ENCODE measurements at regions not wholly inside any gene's neighbourhood (a gene's known extent, or its start where the extent isn't known, plus 50 kb on each side); places are given as distances from the start of the nearest gene placed in this dataset.
A peak's percentile ranks its signal among the peaks of the same experiment; 100 is the strongest.
"Not testable (repeated sequence)": the region's sequence is repeated elsewhere in the genome, so short reads cannot be mapped to it uniquely, and the experiment has no call there.

GRCh38 chr1:103469801-103470200 lies 55.7 kb upstream of the RNPC3 start:
- DNase-seq: no peak

- no peak for DNase-seq
Observed at GRCh38 chr1:103467100-103467499, 58.4 kb upstream of the RNPC3 start.

- DNase-seq: peak; percentile 17
Observed at GRCh38 chr1:103461161-103462105, 64.1 kb upstream of the RNPC3 start.

DNA sequence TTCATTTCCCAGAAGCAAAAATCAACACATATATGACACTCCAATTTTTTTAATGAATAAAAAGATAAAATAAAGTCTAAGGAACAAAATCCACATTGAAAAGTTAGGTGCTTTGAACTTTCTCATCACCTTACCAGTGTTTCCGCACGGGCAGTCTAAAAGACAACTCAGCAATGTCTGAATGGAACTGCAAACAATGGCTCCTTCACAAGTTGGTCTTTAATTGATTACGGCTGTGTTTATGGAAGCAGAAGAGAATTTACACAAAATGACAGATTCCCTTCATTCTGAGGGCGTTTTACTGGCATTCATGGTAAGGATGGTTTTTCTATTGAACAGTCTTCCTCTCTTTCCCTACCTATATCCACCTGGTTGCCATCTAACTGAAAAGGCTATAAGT lies 65.0 kb upstream of the RNPC3 start:
- DNase-seq: no peak

- DNase-seq: no peak
Observed at GRCh38 chr1:103459346-103459745, 66.2 kb upstream of the RNPC3 start.

DNA sequence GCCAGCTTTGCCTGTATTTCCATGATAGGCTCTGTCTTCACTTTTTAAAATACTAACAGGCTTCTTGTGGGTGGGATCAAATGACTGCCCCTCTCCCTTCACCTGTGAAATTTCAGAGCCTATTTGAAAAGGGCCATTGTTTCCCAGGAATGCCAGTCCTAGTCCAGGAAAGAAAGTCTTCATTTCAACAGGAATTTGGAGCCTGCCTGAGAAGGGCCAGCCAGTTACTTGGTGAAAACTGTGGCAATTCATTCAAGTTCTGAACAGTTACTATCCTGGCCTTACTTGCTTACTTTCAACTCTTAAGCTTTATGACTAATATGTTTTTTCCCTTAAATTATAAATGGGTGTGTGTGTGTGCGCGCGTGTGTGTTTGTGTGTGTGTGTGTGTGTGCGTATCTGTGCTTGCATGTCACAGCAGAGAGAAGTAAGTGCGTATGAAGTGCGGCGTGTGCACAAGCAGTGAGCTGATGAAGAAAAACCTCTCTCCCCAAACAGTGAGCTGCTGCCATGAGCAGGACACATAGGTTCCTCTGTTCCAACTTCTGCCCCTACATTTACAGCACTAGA lies 67.5 kb upstream of the RNPC3 start:
- no peak for DNase-seq

- DNase-seq: no peak
Observed at GRCh38 chr1:103448560-103448959, 76.9 kb upstream of the RNPC3 start.

DNA sequence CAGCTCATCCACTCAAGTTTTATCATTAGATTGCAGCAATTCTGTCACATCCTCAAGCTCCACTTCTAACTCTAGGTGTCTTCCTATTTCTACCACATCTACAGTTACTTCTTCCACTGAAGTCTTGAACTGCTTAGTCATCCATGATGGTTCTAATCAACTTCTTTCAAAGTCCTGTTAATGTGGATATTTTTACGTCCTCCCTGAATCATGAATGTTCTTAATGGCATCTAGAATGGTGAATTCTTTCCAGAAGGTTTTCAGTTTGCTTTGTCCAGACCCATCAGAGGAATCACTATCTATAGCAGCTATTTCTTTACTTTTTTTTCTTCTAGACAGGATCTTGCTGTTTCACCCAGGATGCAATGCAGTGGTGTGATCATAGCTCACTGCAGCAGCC lies 78.0 kb upstream of the RNPC3 start:
- DNase-seq: no peak

DNA sequence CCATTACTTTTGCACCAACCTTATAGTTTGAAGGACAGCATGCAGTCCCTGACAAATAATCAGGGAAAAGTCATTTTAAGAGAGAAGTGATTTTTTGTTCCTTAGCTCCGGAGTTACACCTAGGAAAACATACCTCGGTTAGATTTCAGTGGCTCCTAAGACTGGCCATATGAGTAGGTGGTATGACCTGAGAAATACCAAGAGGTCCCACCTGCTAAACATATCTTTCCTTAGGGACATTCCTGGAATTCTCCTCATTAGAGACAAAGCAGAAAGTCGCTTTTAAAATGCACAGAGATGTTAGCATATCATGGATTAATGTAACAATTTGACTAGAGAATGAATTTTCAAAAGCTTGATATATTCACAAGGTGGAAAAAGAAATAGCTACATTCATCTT lies 84.2 kb upstream of the RNPC3 start:
- no peak for DNase-seq

- not testable (repeated sequence) for DNase-seq
Observed at GRCh38 chr1:103436568-103437100, 88.9 kb upstream of the RNPC3 start.

GRCh38 chr1:103435443-103435842 lies 90.1 kb upstream of the RNPC3 start:
- no peak for DNase-seq

GRCh38 chr1:103424650-103425049 lies 100.8 kb upstream of the RNPC3 start:
- DNase-seq: no peak

GRCh38 chr1:103416681-103417286 lies 108.7 kb upstream of the RNPC3 start:
- no peak for DNase-seq

DNA sequence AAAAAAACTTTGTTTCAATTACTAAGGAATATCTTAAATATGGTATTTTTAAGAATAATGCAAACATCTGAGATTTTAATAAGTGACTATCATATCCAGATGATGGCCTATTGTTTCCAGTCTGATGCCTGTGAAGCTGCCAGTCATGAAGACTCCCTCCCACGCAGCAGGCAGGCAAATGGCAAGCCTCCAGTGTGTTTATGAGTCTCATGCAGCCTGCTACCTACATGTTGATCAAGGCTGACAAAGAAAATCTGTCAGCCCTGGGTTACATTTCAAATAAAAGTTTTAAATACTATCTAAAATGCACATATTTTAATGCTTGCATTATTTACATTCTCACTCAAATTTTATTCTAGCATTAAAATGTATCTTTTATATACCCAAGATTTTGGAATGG lies 137.6 kb upstream of the RNPC3 start:
- no peak for DNase-seq

DNA sequence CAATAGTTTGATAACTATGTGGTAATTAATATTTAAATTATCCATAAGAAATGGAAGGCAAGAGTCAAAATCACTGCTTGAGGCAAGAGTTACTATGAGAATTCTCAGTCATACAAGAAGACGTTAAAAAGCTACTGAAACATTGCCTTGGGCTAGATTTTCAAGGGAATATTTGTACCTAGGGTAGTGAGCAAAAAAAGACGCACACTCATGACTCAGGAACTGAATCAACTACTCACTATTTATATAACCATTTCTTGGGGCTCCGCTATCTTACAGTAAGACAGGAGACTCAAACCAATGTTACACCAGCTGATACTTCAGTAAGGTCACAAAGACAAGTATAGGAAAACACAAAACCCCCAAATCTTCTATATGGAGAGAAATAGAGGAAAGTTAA lies 151.5 kb upstream of the RNPC3 start:
- no peak for DNase-seq

DNA sequence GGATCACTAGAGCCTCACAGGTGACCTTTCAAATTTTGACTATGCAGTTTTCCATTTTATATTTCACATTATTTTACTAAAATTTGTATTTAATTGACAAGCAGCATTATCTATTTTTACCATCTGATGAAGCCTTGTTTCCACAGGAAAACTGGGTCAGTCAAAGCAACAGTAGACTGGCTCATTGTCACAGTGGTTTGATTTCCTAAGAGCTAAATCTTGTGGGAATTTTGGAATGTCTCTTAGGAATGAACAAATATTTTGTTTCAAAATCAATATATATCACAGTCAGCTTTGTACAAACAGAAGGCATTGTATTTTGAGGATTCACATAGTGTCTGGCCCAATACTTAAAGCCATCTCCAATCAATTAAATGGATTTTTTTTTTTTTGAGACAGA lies 152.6 kb upstream of the RNPC3 start:
- DNase-seq: no peak

DNA sequence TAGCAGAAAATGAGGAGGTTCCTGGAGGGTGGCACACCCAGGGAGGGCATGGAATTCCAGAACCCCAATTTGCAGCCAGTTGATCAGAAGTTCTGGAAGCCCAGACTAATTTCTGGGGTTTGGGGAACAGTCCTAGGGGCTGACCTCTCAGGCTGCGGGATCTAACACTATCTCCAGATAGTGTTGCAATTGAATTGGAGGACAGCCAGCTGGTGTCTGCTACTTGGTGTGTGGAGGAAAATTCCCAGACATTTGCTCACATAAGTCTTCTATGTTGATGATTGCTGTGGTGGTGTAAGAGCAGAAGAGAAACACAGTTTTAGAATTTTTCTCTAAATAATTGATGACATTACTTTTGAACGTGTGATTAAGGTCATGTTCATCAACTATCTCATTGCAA lies 154.3 kb upstream of the RNPC3 start:
- no peak for DNase-seq

DNA sequence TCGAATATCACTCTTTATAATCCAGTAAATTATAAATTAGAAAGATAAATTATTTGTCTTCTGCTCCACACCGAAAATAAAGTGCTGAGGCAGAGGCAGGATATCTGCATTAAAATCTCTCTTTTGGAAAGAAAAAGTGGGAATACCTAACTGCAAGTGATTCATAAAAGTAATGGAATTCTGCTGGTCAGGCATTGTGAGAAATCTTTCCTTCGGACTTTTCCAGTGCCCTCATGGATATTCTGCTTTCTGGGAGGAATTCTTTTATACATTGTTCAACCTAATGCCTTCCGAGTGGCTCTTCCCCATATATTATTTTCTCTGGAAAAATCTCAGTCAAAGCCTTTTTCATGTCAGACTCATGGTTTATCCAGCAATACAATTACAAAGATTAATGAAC lies 158.3 kb upstream of the RNPC3 start:
- no peak for DNase-seq

- no peak for DNase-seq
Observed at GRCh38 chr1:103365860-103366569, 159.5 kb upstream of the RNPC3 start.

DNA sequence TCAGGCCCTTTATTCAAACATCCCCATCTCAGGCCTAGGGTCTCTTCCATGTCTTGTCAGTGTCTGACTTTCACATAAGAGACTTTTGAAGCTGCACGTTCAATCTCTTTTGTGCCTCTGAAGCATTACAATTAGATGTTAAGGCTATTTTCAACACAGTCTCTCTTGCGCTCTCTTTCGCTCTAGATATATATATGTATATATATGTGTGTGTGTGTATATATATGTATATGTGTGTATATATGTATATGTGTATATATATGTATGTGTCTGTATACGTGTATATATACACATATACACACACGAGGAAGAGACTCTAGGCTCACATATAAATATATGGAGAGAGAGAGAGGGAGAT lies 162.5 kb upstream of the RNPC3 start:
- DNase-seq: no peak

DNA sequence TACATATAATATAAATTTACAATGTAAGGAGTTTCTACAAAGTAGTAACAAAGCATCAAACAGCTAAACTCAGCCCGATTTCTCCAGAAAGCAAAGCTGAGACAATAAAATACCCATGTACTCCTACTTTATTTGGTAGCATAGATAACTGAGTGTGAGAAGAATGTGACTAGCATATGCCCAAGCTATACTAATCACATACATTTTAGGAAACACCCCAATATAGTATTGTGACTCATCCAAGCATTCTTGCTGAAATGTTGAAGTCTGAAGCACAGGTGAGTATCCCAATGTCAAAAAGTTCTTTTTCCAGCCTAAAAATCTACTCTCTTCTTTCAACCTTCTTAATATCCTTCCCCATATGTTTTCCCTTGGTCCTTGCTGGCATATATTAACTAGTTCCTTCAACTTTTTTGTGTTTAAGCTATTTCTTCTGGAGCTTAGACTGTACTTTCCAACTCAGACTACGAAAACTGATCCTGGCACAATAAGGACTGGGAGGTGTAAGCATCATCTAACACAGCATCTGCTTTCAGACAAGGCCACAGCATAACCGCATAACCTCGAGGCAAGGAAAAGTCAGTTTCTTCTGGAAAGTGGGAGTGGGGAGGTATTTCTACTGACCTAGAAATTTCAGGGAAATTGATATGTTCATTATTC lies 163.0 kb upstream of the RNPC3 start:
- DNase-seq: no peak

GRCh38 chr1:103353391-103353790 lies 172.1 kb upstream of the RNPC3 start:
- DNase-seq: no peak

DNA sequence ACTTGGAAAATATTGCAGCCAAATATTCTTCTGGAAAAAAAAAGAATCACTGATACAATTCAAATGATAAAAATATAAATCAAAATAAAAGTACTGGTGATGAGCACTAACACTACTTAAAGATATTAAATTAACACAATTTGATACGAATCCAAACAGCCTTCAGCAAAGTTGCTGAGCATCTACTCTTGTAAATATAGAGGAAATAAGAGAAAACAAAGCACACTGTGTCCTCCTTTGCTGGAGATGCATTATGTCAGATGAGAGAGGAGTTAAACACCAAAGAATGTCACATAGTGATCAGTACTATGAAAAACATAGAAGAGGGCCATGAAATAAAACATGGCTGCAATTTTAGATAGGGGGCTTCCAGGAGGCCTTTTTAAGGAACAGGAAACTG lies 177.4 kb upstream of the RNPC3 start:
- DNase-seq: no peak
